Panc1 (cell line): ENCODE measurements at regions not wholly inside any gene's neighbourhood (a gene's known extent, or its start where the extent isn't known, plus 50 kb on each side); places are given as distances from the start of the nearest gene placed in this dataset.

Source experiments
- ATAC-seq: fragments of 200-7000 bp; cut with Tn5 transposase; 2 replicates; pipeline ENCODE4 v1.9.1; 2020; ENCODE audit warnings: mild to moderate bottlenecking, moderate library complexity
- BruUV-seq: library from RNA; stranded (reverse); fragments of 400-500 nt; replicated peaks from 2 replicates; lab custom pipeline; 2021; lab: Mats Ljungman, UMichigan
- CTCF ChIA-PET: fragments of 300-600 bp; sonication (Branson Sonifier 250); formaldehyde crosslinking; loops from one replicate; lab custom pipeline; 2022; ENCODE audit warnings: antibody characterized with exemption; lab: Charles Lee
- POLR2A ChIA-PET: fragments of 300-600 bp; sonication (Branson Sonifier 250); formaldehyde crosslinking; loops from one replicate; lab custom pipeline; 2022; ENCODE audit warnings: antibody characterized with exemption; lab: Charles Lee
- DNase-seq: peaks from one replicate; pipeline ENCODE4 v3.0.0-alpha.2; 2010; ENCODE audit warnings: low read depth, low spot score
- H3K27ac ChIP-seq: 2 replicates; pipeline ENCODE4 v1.5.1; 2011; ENCODE audit warnings: mild to moderate bottlenecking, low read length, inconsistent platforms
- H3K27me3 ChIP-seq: fragments of 200-500 bp; sonication (Bioruptor generic); 2 replicates; pipeline ENCODE4 v1.6.0; 2014; ENCODE audit warnings: low read length, inconsistent platforms; ENCODE audit not compliant: control insufficient read depth, insufficient read depth
- H3K36me3 ChIP-seq: fragments of 200-500 bp; sonication (Bioruptor generic); 2 replicates; pipeline ENCODE4 v1.5.1; 2014; ENCODE audit warnings: inconsistent platforms, mild to moderate bottlenecking, low read length, moderate library complexity; ENCODE audit not compliant: control insufficient read depth, insufficient read depth
- H3K4me1 ChIP-seq: 2 replicates; pipeline ENCODE4 v1.5.1; 2011; ENCODE audit warnings: inconsistent platforms, mild to moderate bottlenecking, low read length, moderate library complexity; ENCODE audit not compliant: control insufficient read depth, insufficient read depth
- H3K4me3 ChIP-seq, 2 experiments: 2 replicates each; pipeline ENCODE4 v1.5.1; 2011 to 2012; ENCODE audit warnings: low read depth in 2 of 2, low read length in 2 of 2, mild to moderate bottlenecking in 2 of 2, inconsistent platforms in 1 of 2, moderate library complexity in 1 of 2
- H3K9me3 ChIP-seq: fragments of 200-500 bp; sonication (Bioruptor generic); 2 replicates; pipeline ENCODE4 v1.5.1; 2014; ENCODE audit warnings: low read depth, mild to moderate bottlenecking, inconsistent platforms, low read length, moderate library complexity; ENCODE audit not compliant: control insufficient read depth, insufficient read depth
- POLR2AphosphoS5 ChIP-seq: IDR thresholded peaks from 2 replicates; pipeline ENCODE4 v1.6.1; 2012; ENCODE audit warnings: mild to moderate bottlenecking, low read depth, low read length, moderate library complexity
- SIN3A ChIP-seq: IDR thresholded peaks from 2 replicates; pipeline ENCODE4 v1.6.1; 2012; ENCODE audit warnings: low read depth, mild to moderate bottlenecking, low read length, moderate library complexity, borderline replicate concordance; ENCODE audit not compliant: insufficient read depth
- TCF7L2 ChIP-seq: IDR thresholded peaks from 2 replicates; pipeline ENCODE4 v1.6.1; 2011; ENCODE audit warnings: mild to moderate bottlenecking, low read depth, low read length, inconsistent platforms
- in situ Hi-C: cut with HindIII; loops from 2 replicates; pipeline ENCODE4 v1.10.0; 2016; ENCODE audit warnings: low sequenced_read_pairs, low pct_unique_long_range_greater_than_20kb
- intact Hi-C: fragments of 100-400 bp; cut with micrococcal nuclease; formaldehyde crosslinking; loops from one replicate; pipeline ENCODE4 v1.10.0; 2022; ENCODE audit not compliant: unreplicated experiment
- TF ChIP-seq, protein P1 (sequence below), 2 experiments: IDR thresholded peaks; 2 replicates each; pipeline ENCODE4 v1.6.1; 2011 to 2012; ENCODE audit warnings: low read depth in 2 of 2, control low read depth in 1 of 2, low read length in 1 of 2, mild to moderate bottlenecking in 1 of 2, moderate library complexity in 1 of 2; ENCODE audit not compliant: insufficient read depth in 1 of 2
- TF ChIP-seq, protein P2 (sequence below): fragments of 450-650 bp; IDR thresholded peaks from 2 replicates; pipeline ENCODE4 v1.5.1; 2017; ENCODE audit warnings: mild to moderate bottlenecking

DNA sequence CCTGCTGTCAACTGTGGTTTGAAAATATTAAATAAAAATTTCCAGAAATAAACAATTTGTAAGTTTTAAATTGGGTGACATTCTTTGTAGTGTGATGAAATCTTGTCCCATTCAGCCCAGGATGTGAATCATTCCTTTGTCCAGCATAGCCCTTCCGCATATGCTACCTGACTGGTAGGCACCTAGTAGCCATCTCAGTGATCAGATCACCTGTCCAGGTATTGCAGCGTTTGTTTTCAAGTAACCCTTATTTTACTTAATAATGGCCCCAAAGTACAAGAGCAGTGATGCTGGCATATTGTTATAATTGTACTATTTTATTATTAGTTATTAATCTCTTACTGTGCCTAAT lies 351.6 kb upstream of the B3GALT2 start:
- TF ChIP-seq POLR2AphosphoS5 (no peak), TCF7L2 (no peak), SIN3A (no peak)
- TF ChIP-seq, protein P1, sequence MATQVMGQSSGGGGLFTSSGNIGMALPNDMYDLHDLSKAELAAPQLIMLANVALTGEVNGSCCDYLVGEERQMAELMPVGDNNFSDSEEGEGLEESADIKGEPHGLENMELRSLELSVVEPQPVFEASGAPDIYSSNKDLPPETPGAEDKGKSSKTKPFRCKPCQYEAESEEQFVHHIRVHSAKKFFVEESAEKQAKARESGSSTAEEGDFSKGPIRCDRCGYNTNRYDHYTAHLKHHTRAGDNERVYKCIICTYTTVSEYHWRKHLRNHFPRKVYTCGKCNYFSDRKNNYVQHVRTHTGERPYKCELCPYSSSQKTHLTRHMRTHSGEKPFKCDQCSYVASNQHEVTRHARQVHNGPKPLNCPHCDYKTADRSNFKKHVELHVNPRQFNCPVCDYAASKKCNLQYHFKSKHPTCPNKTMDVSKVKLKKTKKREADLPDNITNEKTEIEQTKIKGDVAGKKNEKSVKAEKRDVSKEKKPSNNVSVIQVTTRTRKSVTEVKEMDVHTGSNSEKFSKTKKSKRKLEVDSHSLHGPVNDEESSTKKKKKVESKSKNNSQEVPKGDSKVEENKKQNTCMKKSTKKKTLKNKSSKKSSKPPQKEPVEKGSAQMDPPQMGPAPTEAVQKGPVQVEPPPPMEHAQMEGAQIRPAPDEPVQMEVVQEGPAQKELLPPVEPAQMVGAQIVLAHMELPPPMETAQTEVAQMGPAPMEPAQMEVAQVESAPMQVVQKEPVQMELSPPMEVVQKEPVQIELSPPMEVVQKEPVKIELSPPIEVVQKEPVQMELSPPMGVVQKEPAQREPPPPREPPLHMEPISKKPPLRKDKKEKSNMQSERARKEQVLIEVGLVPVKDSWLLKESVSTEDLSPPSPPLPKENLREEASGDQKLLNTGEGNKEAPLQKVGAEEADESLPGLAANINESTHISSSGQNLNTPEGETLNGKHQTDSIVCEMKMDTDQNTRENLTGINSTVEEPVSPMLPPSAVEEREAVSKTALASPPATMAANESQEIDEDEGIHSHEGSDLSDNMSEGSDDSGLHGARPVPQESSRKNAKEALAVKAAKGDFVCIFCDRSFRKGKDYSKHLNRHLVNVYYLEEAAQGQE (IDR thresholded peaks at IDR 0.05; ENCODE audit: insufficient read depth in 1 of 2, low read depth in 2 of 2, low read length in 1 of 2), result no peak
- TF ChIP-seq, protein P2, sequence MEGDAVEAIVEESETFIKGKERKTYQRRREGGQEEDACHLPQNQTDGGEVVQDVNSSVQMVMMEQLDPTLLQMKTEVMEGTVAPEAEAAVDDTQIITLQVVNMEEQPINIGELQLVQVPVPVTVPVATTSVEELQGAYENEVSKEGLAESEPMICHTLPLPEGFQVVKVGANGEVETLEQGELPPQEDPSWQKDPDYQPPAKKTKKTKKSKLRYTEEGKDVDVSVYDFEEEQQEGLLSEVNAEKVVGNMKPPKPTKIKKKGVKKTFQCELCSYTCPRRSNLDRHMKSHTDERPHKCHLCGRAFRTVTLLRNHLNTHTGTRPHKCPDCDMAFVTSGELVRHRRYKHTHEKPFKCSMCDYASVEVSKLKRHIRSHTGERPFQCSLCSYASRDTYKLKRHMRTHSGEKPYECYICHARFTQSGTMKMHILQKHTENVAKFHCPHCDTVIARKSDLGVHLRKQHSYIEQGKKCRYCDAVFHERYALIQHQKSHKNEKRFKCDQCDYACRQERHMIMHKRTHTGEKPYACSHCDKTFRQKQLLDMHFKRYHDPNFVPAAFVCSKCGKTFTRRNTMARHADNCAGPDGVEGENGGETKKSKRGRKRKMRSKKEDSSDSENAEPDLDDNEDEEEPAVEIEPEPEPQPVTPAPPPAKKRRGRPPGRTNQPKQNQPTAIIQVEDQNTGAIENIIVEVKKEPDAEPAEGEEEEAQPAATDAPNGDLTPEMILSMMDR, result no peak
- no peak for DNase-seq
- H3K4me3 ChIP-seq, result no peak overlapping the region
- intact Hi-C loops (no loop called here), in situ Hi-C loops (no loop called here)
- H3K27ac ChIP-seq, result no peak overlapping the region
- POLR2A ChIA-PET, result no interaction called here
- no peaks in the 10 kb centered on the region for H3K27me3 ChIP-seq
- BruUV-seq, result no TSS peak
- no peaks in the 10 kb centered on the region for H3K4me1 ChIP-seq
- ATAC-seq, result no peak
- CTCF ChIA-PET, result no interaction called here
- H3K9me3 ChIP-seq, result no peaks in the 10 kb centered on the region
- H3K36me3 ChIP-seq, result no peaks in the 10 kb centered on the region

DNA sequence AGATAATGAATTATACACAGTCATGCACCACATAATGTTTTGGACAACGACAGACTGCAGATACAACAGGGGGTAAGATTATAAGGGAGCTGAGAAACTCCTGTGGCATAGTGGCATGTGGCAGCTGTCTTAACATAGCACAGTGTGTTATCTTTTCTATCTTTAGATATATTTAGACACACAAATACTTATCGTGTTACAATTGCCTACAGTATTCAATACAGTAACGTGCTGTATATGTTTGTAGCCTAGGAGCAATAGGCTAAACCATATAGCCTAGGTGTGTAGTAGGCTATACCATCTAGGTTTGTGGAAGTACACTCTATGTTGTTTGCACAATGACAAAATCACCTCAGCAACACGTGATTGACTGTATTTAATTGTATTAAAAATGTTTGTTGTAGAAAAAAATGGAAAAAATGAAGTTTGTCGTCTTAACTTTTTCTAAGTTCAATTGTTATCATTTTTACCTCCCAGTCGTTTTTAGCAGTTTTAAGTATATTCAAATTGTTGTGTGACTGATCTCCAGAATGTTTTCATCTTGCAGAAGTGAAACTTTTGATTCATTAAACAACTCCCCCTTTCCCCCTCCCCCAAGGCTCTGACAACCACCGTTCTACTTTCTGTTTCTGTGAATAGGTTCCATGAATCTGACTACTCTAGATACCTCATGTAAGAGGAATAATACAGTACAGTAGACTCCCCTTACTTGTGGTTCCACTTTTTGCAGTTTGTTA lies 351.0 kb upstream of the B3GALT2 start:
- BruUV-seq, result no TSS peak
- Histone ChIP-seq H3K27me3 (no peaks in the 10 kb centered on the region), H3K4me3 (no peak overlapping the region), H3K9me3 (no peaks in the 10 kb centered on the region), H3K36me3 (no peaks in the 10 kb centered on the region), H3K4me1 (no peaks in the 10 kb centered on the region), H3K27ac (no peak overlapping the region)
- in situ Hi-C loops, result no loop called here
- POLR2A ChIA-PET, result no interaction called here
- DNase-seq (no peak), ATAC-seq (no peak)
- TF ChIP-seq, protein P1 (IDR thresholded peaks at IDR 0.05; ENCODE audit: insufficient read depth in 1 of 2, low read depth in 2 of 2, low read length in 1 of 2), result no peak
- TF ChIP-seq, protein P2, result no peak
- TF ChIP-seq SIN3A (no peak), TCF7L2 (no peak), POLR2AphosphoS5 (no peak)
- CTCF ChIA-PET, result no interaction called here
- intact Hi-C loops, result no loop called here
